ENCODE measurements at regions not wholly inside any gene's neighbourhood (a gene's known extent, or its start where the extent isn't known, plus 50 kb on each side); places are given as distances from the start of the nearest gene placed in this dataset.

DNA sequence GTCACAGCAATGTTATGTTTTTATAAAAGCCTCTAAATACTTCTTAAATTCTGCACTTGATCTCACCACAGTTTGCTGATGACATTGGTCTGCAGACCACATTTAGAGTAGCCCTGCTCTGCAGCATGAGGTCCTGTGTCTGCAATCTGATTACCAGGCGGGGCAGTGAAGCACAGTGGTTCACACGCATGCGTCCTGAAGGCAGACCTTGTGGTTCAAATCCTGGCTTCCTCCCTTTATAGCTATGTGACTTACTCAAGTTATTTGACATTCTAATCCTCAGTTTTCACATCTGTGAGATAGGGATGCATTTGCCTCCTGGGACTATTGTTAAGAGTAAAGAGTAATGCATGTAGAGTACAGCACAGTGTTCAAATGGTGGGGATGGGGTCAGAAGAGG lies 50.3 kb downstream of the BMAL2 start:
- in situ Hi-C loops (cut with HindIII; ENCODE audit: low sequenced_read_pairs), result loop anchor here (25.0 kb wide), 1 partner anchor 254 kb away; no protein-coding TSS in a partner anchor

DNA sequence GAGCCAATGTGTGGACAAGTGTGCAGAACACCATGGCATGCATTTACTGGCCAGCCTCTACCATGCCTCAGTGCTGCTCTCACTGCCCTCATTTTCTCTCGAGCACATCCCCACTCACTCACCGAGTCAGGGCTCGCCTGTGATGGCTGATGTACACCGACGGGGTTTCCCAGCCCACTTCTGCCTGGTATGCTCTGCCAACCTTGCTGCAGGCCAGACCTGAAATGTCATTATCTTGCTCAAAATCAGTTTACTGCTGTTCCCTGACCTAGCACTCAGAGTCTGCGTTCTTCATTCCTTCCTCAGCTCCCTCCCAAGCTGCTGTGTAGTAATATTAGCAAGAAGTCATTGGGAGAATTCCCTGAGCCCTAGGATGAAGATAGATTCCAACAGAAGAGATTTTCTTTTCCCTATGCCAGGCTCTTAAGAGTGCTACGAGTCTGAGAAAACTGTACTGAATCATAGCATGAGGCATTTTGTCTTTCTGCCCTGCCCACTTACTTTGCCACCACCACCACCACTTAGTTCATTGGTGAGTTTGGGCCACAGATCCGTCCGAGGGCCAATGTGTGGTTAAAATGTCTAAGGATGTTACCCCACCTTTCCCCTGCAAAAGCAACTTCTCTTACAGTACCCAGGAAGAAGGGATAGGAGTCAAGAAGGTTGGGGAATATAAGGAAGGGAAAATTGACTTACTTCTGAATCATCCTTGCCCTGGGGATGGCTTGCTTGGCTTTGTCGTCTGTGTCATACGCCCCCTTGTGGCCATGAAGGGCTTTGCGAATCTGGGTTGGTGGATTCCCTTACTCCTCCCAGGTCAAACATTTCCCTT lies 51.0 kb downstream of the BMAL2 start:
- in situ Hi-C loops (cut with HindIII; ENCODE audit: low sequenced_read_pairs), result loop anchor here (25.0 kb wide), 1 partner anchor 254 kb away; no protein-coding TSS in a partner anchor

DNA sequence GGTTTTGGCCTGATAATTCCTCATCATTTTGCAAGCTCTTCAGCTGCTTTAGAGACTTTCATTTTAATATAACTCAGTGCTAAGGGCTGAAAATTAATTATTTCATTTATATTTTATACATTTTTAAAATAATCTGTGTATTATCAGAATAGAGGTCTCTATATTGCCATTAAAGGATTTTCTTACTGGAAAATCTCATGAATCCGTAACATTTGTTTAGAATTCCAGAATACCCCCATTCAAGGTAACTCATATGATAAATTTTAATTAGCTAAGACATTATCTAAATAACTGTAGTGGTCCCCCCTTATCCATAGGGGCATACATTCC lies 51.6 kb downstream of the BMAL2 start:
- in situ Hi-C loops (cut with HindIII; ENCODE audit: low sequenced_read_pairs), result loop anchor here (25.0 kb wide), 1 partner anchor 253 kb away; no protein-coding TSS in a partner anchor

DNA sequence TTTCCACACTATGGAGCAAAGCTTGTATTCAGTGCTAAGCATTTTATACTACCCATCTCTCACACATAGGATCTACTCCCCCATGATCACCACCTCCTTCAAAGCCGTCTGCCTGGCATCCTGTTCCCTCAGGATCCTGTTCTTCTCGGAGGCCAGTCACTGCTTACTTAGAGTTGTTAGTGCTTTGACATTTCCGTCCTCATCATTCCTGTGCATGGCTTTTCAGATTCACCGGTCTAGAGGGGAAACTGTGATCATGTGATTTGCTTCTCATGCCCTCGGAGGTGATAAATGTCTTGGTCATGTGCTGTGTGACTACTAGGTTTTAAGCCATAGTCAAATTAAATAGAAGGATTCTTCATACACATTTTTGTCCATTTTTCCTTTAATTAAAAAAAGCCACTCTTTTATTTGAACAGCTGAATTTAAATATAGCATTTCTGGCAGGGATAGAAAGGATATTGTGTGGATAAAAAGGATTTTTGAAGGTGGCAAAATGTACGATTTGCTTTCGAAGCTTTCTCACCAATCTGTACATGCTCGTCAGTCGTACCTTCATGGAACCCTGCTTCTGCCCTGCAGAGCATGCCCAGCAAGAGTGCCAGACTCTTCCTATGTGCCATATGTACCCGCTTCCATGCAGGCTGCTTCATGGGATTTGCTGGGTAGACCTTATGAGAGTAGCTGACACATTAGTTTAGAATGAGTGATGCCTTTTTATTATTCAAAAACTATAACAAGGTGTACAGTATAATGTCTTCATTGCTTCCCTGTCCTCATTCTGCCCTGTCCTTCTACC lies 53.3 kb downstream of the BMAL2 start:
- in situ Hi-C loops (cut with HindIII; ENCODE audit: low sequenced_read_pairs), result loop anchor here (25.0 kb wide), 1 partner anchor 251 kb away; no protein-coding TSS in a partner anchor

DNA sequence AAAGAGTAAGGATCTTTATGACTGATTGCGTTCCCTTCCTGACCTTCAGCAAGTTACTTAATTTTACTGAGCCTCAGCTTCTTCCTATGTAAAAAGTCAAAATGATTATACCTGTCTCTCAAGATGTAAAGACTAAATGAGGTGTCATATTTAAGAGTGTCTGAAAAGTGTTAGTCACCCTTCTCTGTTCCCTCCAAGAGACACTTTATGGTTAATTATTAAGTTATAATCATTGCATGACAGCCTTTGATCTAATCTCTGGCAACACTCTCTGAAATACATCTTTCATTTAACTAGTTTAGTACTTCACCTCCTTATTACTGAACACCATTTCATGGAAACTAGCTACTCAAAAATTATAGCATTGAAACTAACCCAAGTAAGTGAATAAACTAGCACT lies 54.8 kb downstream of the BMAL2 start:
- in situ Hi-C loops (cut with HindIII; ENCODE audit: low sequenced_read_pairs), result loop anchor here (25.0 kb wide), 1 partner anchor 250 kb away; no protein-coding TSS in a partner anchor

DNA sequence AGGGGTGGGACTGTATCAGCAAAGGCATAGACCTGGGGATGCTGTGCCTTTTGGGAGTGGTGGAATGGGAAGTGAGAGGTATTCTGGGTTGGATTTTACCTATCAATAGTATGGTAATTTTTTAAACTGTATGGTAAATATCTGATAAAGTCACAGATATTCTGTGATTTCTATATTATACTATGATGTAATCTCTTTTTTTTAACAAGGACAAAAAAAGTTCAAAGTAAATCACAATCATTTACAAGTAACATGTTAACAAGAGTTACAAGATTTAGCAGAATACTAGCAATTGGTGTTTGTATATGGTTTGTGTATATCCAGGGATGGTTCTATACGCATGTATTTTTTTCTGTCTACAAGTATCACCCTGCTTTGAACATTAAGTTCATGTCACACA lies 56.0 kb downstream of the BMAL2 start:
- in situ Hi-C loops (cut with HindIII; ENCODE audit: low sequenced_read_pairs), result loop anchor here (25.0 kb wide), 1 partner anchor 249 kb away; no protein-coding TSS in a partner anchor

DNA sequence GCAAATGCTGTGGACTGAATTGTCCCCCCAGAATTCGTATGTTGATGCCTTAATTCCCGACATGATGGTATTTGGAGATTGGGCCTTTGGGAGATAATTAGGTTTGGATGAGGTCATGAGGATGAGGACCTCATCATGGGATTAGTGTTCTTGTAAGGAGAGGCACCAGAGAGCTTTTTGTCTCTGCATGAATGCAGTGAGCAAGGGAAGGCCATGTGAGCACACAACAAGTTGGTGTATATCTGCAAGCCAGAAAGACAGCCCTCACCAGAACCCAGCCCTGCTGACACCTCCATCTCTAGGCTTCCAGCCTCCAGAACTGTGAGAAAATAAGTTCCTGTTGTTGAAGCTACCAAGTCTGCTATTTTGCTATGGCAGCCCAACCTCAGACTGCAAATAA lies 51.9 kb upstream of the SMCO2 start:
- in situ Hi-C loops (cut with HindIII; ENCODE audit: low sequenced_read_pairs), result loop anchor here (25.0 kb wide), 1 partner anchor 243 kb away; no protein-coding TSS in a partner anchor

DNA sequence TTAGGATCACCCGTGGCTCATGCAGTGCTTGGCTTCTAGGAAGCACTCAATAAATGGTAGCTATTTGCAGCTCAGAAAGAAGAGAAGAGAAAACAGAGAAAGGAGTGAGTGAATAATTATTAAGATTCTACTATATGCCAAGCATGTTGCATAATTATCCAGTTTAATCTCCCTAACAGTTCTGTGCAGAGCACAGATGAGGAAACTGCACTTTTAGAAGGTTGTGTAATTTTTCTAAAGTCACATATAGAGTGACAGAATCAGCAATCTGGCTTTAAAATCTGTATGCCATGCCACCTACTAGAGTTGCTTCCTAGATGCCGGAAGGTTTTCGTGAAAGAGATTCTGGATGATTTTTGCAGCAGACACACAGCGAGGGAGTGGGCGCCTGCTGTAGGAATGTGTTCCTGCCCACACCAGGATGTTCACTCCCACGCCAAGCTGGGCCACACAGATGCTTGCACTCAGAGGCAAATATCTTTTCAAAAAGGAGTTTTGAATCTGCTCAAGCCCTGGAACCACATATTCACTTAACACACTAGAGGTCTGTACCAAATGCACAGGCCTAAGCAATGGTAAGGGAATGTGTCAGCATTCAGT lies 50.2 kb upstream of the SMCO2 start:
- in situ Hi-C loops (cut with HindIII; ENCODE audit: low sequenced_read_pairs), result loop anchor here (25.0 kb wide), 1 partner anchor 241 kb away; no protein-coding TSS in a partner anchor
